NCI-H1105 (cell line): ENCODE measurements at regions not wholly inside any gene's neighbourhood (a gene's known extent, or its start where the extent isn't known, plus 50 kb on each side); places are given as distances from the start of the nearest gene placed in this dataset.
"Not testable (repeated sequence)": the region's sequence is repeated elsewhere in the genome, so short reads cannot be mapped to it uniquely, and the experiment has no call there.

Experiments
- DNase-seq: peaks from one replicate; lab custom pipeline; 2025; lab: John Stamatoyannopoulos, UW

DNA sequence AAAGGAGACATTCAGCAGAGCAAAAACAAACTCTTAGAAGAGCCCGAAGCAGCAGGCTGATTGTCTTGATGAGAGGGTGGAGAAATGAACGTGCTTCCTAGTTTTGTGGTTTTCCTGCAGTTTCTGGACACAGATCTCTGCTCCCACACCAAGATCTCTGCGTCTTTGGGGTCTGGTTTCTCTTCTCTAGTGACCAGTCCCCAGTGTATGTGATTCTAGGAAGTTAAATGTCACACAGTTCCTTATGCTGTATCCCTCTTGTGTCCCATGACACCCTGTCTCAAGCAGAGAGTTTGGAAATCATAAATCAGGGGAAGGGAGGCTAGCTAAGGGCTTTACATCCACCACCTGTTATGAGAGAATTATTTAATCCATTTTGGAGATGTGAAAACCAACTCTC, 55.4 kb upstream of the KLF14 start:
- DNase-seq, result no peak

DNA sequence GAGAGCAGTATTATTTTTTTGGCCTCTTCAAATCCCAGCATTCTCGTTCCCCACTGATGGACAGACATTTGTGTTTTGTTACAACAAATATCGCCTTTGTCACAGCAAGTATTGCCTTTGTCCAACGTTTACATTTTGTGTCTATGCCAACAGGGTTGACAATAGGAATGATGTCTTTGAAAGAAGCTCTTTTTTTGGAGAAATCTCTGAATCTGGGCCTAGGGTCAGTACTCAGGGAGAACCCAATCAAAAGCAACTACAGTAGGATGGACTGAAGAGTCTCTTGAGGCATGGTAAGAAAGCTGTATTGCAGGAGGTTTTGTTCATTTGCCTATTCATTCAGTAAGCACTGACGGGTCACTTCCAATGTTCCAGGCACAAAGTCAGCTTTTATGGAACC, 57.7 kb upstream of the KLF14 start:
- DNase-seq, result no peak

DNA sequence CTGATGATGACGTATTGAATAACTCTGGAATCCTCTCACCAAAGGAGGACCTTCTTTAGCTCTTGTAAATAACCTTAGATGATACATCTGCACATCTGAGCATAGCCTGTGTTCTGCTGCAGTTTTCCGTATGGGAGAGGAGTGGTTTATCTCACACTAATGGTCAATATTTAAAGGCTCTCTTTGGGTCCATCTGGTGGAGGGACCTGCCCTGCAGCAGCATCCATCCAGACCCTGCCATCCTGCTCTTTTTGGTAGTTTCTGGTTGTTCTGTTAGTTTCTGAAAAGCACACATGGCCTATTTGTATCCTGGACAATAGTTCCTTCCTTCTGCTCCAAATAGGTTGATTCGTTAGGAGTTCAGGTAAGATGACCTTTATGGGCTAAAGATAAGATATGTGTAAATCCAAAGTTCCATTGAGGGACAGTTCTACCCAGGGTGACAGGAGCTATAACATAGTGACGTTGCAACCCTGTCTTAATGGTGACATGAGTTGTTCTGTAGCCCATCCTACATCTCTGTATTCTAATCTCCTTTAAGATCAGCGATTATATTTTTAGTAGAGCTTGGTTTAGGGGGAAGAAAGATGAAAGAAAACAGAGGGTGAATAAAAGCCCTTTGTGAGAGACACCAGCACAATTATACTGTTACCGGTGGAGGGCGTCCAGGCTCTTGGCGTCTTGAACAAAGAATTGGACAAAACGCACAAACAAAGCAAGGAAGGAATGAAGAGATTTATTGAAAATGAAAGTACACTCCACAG, 60.0 kb upstream of the KLF14 start:
- no peak for DNase-seq

DNA sequence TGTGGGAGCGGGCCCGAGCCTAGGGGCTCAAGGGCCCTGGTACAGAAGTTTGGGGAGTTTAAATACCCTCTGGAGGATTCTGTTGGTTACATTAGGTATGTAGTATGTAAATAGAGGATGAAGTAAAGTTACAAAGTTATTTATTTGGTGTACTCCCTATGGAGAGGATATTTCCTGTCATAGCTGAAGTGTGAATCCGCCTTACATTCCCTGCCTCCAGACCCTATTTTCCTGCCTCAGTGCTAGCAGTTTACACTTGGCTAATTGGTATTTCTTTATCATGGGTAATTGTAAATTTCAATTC, 60.6 kb upstream of the KLF14 start:
- DNase-seq, result no peak

DNA sequence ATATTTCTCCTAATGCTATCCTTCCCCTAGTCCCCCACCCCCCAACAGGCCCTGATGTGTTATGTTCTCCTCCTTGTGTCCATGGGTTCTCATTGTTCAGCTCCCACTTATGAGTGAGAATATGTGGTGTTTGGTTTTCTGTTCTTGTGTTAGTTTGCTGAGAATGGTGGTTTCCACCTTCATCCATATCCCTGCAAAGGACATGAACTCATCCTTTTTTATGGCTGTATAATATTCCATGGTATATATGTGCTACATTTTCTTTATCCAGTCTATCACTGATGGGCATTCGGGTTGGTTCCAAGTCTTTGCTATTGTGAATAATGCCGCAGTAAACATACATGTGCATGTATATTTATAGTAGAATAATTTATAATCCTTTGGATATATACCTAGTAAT, 62.4 kb upstream of the KLF14 start:
- not testable (repeated sequence) for DNase-seq

GRCh38 chr7:130803127-130803526, 69.1 kb upstream of the KLF14 start:
- DNase-seq, result no peak

DNA sequence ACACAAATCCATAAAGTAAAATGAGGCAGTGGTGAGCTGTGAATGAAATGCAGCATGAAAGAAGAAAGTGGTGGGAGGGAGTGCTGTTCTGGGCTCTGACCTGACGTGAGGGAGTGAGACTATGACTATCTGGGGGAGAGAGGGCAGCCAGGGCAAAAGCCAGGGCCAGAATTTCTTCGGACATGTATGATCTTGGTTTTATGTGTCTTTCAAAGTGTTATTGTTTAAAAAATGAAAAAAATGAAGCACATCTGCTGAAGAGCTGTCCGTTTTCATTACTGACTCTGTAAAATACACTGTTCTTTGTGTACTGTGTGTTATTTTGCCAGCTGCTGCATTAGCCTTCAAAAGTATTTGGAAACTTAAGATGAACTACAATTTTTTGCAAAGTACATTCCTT, 70.2 kb upstream of the KLF14 start:
- DNase-seq, result no peak

- not testable (repeated sequence) for DNase-seq
Measured at GRCh38 chr7:130812819-130813218, 78.8 kb upstream of the KLF14 start.

- DNase-seq, result no peak
Measured at GRCh38 chr7:130814778-130815335, 80.8 kb upstream of the KLF14 start.

DNA sequence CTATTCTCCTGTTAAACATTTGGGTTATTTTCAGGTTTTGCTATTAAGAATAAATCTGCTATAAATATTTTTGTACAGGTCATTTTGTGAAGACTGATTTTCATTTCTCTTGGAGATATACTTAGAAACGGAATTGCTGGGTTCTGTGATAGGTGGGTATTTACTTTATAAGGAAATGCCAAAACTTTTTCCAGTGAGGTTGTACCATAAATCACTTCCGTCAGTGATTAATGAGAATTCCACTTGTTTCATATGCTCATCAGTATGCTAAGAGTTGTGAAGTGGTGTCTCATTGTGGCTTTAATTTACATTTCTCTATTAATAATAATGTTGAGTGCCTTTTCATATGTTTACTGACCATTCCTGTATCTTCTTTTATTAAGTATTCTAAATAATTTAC, 84.0 kb upstream of the KLF14 start:
- no peak for DNase-seq

GRCh38 chr7:130821864-130822263, 87.9 kb upstream of the KLF14 start:
- no peak for DNase-seq

- DNase-seq, result no peak
Measured at GRCh38 chr7:130822642-130823041, 88.6 kb upstream of the KLF14 start.

GRCh38 chr7:130823060-130823459, 89.1 kb upstream of the KLF14 start:
- no peak for DNase-seq

DNA sequence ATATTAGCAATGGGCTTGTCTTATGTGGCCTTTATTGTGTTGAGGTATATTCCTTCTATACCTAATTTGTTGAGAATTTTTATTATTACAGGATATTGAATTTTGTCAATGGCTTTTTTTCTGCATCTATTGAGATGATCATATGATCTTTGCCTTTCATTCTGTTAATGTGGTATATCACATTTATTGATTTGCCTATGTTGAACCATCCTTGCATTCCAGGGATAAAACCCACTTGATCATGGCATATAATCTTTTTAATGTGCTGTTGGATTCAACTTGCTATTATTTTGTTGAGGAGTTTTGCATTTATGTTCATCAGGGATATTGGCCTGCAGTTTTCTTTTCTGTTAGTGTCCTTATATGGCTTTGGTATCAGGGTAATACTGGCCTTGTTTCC, 91.8 kb upstream of the KLF14 start:
- no peak for DNase-seq

DNA sequence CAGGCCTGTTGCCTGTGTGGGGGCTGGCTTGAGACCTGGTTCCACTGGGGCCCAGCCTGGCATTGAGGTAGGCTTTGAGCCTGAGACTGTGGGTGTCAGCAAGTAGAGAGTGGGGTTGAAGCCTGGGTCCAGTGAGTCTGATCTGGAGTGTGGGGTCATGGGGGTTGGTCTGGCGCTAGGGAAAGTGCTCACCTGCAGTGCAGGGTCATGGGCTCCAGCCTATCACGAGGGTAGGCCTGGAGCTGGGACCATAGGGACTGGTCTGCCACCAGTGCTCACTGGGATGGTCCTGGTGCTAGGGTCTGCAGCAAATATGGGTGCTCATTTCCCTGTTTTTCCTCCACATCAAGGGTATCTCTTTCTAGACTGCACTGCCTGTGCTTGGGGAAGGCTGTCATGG, 95.4 kb upstream of the KLF14 start:
- DNase-seq, result no peak

GRCh38 chr7:130831322-130831721, 97.3 kb upstream of the KLF14 start:
- no peak for DNase-seq

DNA sequence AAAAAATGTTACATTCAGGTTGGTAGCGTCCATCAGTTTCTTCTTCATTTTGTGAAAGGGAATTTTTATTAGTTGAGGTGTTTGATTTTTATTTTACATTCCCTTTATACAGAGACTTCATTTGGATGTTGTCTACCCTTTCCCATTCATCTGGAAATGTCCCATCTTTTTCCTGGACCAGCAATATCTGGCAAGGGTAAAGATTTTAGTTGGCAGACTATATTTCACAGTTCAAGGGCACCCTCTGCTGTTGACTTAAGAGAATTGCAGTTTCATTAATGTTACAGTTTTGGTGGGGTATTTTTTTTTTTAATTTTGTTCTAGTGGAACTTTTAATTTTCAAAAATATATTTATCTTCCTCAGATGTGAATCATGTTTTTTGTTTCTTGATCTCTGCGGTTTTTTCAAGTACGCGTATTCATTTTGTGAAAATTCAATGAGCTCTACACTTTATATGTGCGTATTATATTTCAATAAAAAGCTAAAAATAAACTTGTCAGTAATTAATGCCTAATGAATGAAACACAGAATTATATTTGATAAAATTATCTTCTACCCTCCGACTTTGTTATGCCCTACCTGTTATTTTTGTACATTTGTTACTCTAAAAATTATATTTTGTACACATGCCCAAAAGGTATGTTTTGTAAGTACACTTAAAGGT, 97.9 kb upstream of the KLF14 start:
- peak; percentile 2 for DNase-seq

DNA sequence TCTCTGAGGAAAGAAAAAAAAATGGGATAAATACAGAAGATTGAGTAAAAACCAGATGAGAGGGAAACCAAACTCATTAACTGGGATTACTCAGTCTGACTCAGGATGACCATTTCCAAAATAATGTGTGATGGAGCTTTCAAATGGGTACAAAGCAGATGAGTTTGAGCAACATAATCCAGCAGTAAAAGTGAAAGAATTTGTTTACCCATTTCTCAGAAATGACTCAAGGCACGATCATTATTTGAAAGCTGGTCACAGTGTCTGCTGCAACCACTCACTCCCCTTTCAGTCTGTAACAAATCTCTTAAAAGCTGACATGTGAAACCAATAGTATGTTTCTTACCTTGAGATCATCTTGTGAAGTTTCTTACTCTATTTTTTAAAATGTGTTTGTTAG, 104.7 kb upstream of the KLF14 start:
- DNase-seq, result no peak

- DNase-seq, result no peak
Measured at GRCh38 chr7:130840599-130840998, 106.6 kb upstream of the KLF14 start.

- no peak for DNase-seq
Measured at GRCh38 chr7:130841416-130841815, 107.4 kb upstream of the KLF14 start.

DNA sequence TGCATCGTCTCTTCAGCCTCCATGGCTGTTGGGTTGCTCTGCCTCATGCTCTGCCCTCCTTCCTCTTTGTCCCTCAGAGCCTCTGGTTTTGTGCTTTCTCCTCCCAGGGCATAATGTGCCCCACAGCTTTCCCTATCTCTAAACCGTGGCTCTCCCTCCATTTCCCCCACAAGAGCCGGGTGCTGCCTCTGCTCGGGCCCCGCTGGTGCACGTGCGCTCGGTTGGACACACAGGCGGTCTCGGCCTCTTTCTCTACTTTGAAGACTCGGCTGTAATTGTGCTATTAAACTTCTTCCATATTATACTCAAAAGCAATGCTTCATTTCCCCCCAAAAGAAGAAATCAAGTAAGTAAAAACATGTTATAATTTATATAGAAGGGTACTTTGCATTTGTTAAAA, 109.7 kb upstream of the KLF14 start:
- DNase-seq, result no peak

DNA sequence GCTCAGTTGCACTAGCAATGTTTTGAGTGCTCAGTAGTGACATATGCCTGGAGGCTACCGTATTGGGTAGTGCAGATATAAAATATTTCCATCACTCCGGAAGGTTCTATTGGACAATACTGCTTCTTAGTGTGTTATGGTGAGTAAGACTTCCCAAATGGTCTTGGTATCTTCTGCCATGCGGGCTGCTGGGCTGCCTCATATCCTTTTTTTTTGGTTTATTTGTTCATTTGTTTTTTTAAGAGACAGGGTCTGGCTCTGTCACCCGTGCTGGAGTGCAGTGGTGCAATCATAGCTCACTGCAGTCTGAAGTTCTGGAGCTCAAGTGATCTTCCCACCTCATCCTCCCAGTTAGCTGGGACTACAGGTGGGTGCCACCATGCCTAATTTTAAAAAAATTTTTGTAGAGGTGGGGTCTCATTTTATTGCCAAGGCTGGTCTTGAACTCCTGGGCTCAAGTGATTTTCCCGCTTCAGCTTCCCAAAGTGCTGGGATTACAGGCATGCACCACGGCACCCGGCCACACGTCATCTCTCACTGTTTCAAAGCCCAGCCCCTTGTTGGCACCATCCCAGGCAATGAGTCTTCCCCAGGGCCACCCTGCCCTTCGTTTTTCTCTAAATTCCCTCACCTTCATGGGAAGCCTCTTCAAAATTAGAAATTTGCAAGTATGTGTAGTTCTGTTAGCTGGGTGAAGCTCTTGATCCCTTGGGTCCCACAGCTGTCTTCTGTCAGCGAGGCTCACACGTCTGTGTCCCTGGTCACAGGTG, 111.0 kb upstream of the KLF14 start:
- no peak for DNase-seq

GRCh38 chr7:130845581-130846085, 111.6 kb upstream of the KLF14 start:
- no peak for DNase-seq
